OCI-LY3 (cell line): ENCODE measurements at regions not wholly inside any gene's neighbourhood (a gene's known extent, or its start where the extent isn't known, plus 50 kb on each side); places are given as distances from the start of the nearest gene placed in this dataset.

Experiments used
- H2AFZ ChIP-seq: fragments of 200-600, 300-600 bp; shearing (Covaris generic); 2 replicates; pipeline ENCODE4 v1.6.0; 2014; ENCODE audit warnings: antibody characterized with exemption, low read depth, low read length
- H3K27ac ChIP-seq: fragments of 200-600, 300-600 bp; sonication (generic); 2 replicates; pipeline ENCODE4 v1.5.1; 2014; ENCODE audit warnings: mild to moderate bottlenecking, low read length, moderate library complexity, mixed read lengths
- H3K27me3 ChIP-seq: fragments of 200-600, 300-600 bp; sonication (generic); 2 replicates; pipeline ENCODE4 v1.6.1; 2014; ENCODE audit warnings: low read depth, low read length, mixed read lengths
- H3K36me3 ChIP-seq: fragments of 200-600, 300-600 bp; sonication (generic); replicated peaks from 2 replicates; pipeline ENCODE3; 2014; ENCODE audit warnings: low read depth, low read length, mixed read lengths
- H3K4me1 ChIP-seq: fragments of 300-600, 200-600 bp; sonication (generic); 2 replicates; pipeline ENCODE4 v1.6.1; 2014; ENCODE audit warnings: low read length, mixed read lengths
- H3K4me2 ChIP-seq: fragments of 200-600, 300-600 bp; sonication (generic); 2 replicates; pipeline ENCODE4 v1.6.1; 2014; ENCODE audit warnings: low read length, mixed read lengths
- H3K4me3 ChIP-seq: fragments of 300-600, 200-600 bp; sonication (generic); 2 replicates; pipeline ENCODE4 v1.5.1; 2014; ENCODE audit warnings: antibody characterized with exemption, mild to moderate bottlenecking, low read length, moderate library complexity
- H3K79me2 ChIP-seq: fragments of 300-600, 200-600 bp; shearing (Covaris generic); 2 replicates; pipeline ENCODE4 v1.6.1; 2014; ENCODE audit warnings: mild to moderate bottlenecking, low read length, mixed read lengths
- H3K9ac ChIP-seq: fragments of 300-600, 200-600 bp; shearing (Covaris generic); 2 replicates; pipeline ENCODE4 v1.6.0; 2014; ENCODE audit warnings: mild to moderate bottlenecking, low read length, moderate library complexity
- H3K9me3 ChIP-seq: fragments of 200-600, 300-600 bp; shearing (Covaris generic); 2 replicates; pipeline ENCODE4 v1.6.1; 2014; ENCODE audit warnings: low read length, mixed read lengths; ENCODE audit not compliant: insufficient read depth
- H4K20me1 ChIP-seq: fragments of 200-600, 300-600 bp; sonication (generic); 2 replicates; pipeline ENCODE4 v1.6.1; 2016; ENCODE audit warnings: low read length, mixed read lengths; ENCODE audit not compliant: insufficient read depth
- CTCF ChIP-seq: fragments of 200-600, 300-600 bp; sonication (generic); IDR thresholded peaks from 2 replicates; pipeline ENCODE4 v1.5.1; 2014; ENCODE audit warnings: antibody characterized with exemption, low read length, low read depth
- EZH2phosphoT487 ChIP-seq: fragments of 200-600 bp; shearing (Covaris generic); IDR thresholded peaks from 2 replicates; pipeline ENCODE4 v1.6.1; 2018; ENCODE audit warnings: antibody characterized with exemption, mixed run types, low read depth

GRCh38 chr13:107644136-107644535 is 571.2 kb downstream of the LIG4 start:
- Histone ChIP-seq H3K9me3 (no peaks in the 10 kb centered on the region), H3K27me3 (no peaks in the 10 kb centered on the region), H3K4me2 (no peak overlapping the region), H3K36me3 (no peaks in the 10 kb centered on the region), H3K9ac (no peak overlapping the region), H3K4me3 (no peak overlapping the region), H4K20me1 (no peaks in the 10 kb centered on the region), H3K4me1 (peaks cover 5% of the 10 kb centered on the region; the same call in 1 of the 2 replicates), H3K79me2 (no peaks in the 10 kb centered on the region), H3K27ac (no peak overlapping the region), H2AFZ (no peak overlapping the region)
- TF ChIP-seq EZH2phosphoT487 (no peak), CTCF (no peak)

- Histone ChIP-seq H3K27me3 (no peaks in the 10 kb centered on the region), H3K9ac (no peak overlapping the region), H3K79me2 (no peaks in the 10 kb centered on the region), H2AFZ (no peak overlapping the region), H3K4me2 (0 out of 2 replicates have a peak overlapping the region, but pooled peaks have one; percentile 1), H3K9me3 (no peaks in the 10 kb centered on the region), H3K4me1 (peaks cover 5% of the 10 kb centered on the region; the same call in 1 of the 2 replicates), H3K36me3 (no peaks in the 10 kb centered on the region), H3K4me3 (no peak overlapping the region), H3K27ac (no peak overlapping the region), H4K20me1 (no peaks in the 10 kb centered on the region)
- TF ChIP-seq CTCF = no peak
- TF ChIP-seq EZH2phosphoT487 = no peak
Measured at GRCh38 chr13:107643615-107644014, 571.7 kb downstream of the LIG4 start.

- no peaks in the 10 kb centered on the region for H3K79me2 ChIP-seq
- H4K20me1 ChIP-seq = no peaks in the 10 kb centered on the region
- H3K4me3 ChIP-seq = no peak overlapping the region
- H3K9ac ChIP-seq = no peak overlapping the region
- no peak for TF ChIP-seq EZH2phosphoT487
- no peak for TF ChIP-seq CTCF
- peaks cover 5% of the 10 kb centered on the region; the same call in 1 of the 2 replicates for H3K4me1 ChIP-seq
- no peaks in the 10 kb centered on the region for H3K27me3 ChIP-seq
- no peaks in the 10 kb centered on the region for H3K36me3 ChIP-seq
- no peaks in the 10 kb centered on the region for H3K9me3 ChIP-seq
- H2AFZ ChIP-seq = no peak overlapping the region
- H3K4me2 ChIP-seq = no peak overlapping the region
- no peak overlapping the region for H3K27ac ChIP-seq
Measured at GRCh38 chr13:107642831-107643230, 572.5 kb downstream of the LIG4 start.

GRCh38 chr13:107641574-107641973 is 573.8 kb downstream of the LIG4 start:
- Histone ChIP-seq H3K27me3 (no peaks in the 10 kb centered on the region), H3K27ac (no peak overlapping the region), H3K9ac (no peak overlapping the region), H3K9me3 (no peaks in the 10 kb centered on the region), H3K36me3 (no peaks in the 10 kb centered on the region), H2AFZ (no peak overlapping the region), H3K79me2 (no peaks in the 10 kb centered on the region), H3K4me2 (no peak overlapping the region), H4K20me1 (no peaks in the 10 kb centered on the region), H3K4me1 (peaks cover 5% of the 10 kb centered on the region; the same call in 1 of the 2 replicates), H3K4me3 (no peak overlapping the region)
- TF ChIP-seq CTCF = no peak
- no peak for TF ChIP-seq EZH2phosphoT487
